GM12878 (cell line): ENCODE measurements at regions not wholly inside any gene's neighbourhood (a gene's known extent, or its start where the extent isn't known, plus 50 kb on each side); places are given as distances from the start of the nearest gene placed in this dataset.

Experiments
- HCFC1 ChIP-seq: fragments of 150-350 bp; IDR thresholded peaks from 2 replicates; pipeline ENCODE4 v1.6.1; 2014; ENCODE audit warnings: low read length
- POLR2A ChIP-seq: IDR thresholded peaks from 2 replicates; pipeline ENCODE4 v1.6.1; 2011; ENCODE audit warnings: low read depth, mild to moderate bottlenecking, low read length
- SIX5 ChIP-seq: IDR thresholded peaks from 2 replicates; pipeline ENCODE4 v1.6.1; 2011; ENCODE audit warnings: mild to moderate bottlenecking, low read depth, low read length, moderate library complexity; ENCODE audit not compliant: severe bottlenecking
- TCF3 ChIP-seq: IDR thresholded peaks from 2 replicates; pipeline ENCODE4 v1.6.1; 2012; ENCODE audit warnings: low read depth, mild to moderate bottlenecking, low read length, borderline replicate concordance; ENCODE audit not compliant: insufficient read depth
- TF ChIP-seq, protein P1 (sequence below): IDR thresholded peaks from 2 replicates; pipeline ENCODE4 v1.6.1; 2012; ENCODE audit warnings: low read depth, low read length, improper control_type of control experiment

DNA sequence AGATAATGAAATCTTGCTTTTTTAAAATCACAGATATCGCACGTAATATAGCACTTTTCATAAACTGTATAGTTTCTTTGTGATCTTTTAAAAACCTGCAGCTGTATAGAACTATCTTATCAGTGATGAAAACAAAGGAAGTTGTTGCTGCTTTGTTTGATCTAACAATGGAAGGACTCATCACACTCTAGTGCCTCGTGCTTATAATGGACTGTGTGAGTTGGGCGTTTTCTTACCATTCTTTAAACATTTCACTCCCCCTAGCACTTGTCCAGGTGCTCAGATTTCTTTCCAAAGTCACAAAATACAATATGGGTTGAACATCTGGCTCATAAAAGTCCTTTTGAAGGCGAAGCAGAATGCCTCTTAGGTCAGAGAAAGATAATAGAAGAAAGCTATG, 94.8 kb upstream of the SPATS2L start:
- no peak for TF ChIP-seq POLR2A
- no peak for TF ChIP-seq SIX5
- TF ChIP-seq HCFC1, result no peak
- TF ChIP-seq, protein P1, sequence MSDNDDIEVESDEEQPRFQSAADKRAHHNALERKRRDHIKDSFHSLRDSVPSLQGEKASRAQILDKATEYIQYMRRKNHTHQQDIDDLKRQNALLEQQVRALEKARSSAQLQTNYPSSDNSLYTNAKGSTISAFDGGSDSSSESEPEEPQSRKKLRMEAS, result no peak
- TF ChIP-seq TCF3, result no peak
